ENCODE measurements at regions not wholly inside any gene's neighbourhood (a gene's known extent, or its start where the extent isn't known, plus 50 kb on each side); places are given as distances from the start of the nearest gene placed in this dataset.

DNA sequence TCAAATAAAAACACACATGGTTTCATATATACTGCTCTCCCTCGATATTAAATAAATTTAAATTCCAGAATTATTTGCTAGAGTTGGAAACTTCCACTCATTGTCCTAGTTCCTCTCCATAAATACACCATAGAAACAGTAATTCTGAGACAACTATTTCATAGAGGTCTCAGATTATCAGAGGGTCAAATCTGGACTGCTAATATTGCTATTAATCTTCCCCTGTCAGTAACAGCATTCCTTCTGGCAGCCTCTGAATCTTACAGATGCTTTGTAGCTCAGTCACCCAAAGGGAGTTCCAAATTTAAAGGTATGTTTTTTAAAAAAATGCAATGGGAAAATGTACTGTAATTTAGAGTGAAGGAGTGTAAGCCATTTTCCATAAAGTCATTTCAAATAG is 428.8 kb downstream of the PYDC2 start:
- no peak for DNase-seq (ENCODE audit: low read depth in 1 of 2, low spot score in 1 of 2)
- no peaks in the 10 kb centered on the region for H3K27me3 ChIP-seq (ENCODE audit: insufficient read depth, poor library complexity, severe bottlenecking)
- no peak overlapping the region for H3K27ac ChIP-seq (replicated peaks)
- TF ChIP-seq POLR2AphosphoS5 (IDR thresholded peaks at IDR 0.05; ENCODE audit: low read depth) (no peak), REST (IDR thresholded peaks at IDR 0.05; ENCODE audit: insufficient replicate concordance, low read depth) (no peak), SPI1 (IDR thresholded peaks at IDR 0.05; ENCODE audit: borderline replicate concordance, low read depth) (no peak), CTCF (IDR thresholded peaks at IDR 0.05; ENCODE audit: insufficient read depth, low read length) (no peak), GABPA (IDR thresholded peaks at IDR 0.05; ENCODE audit: low read depth) (no peak)
- no peak overlapping the region for H3K4me3 ChIP-seq (replicated peaks; ENCODE audit: insufficient read depth, low read length)

GRCh38 chr3:191894406-191894805 is 433.4 kb downstream of the PYDC2 start:
- TF ChIP-seq POLR2AphosphoS5 (IDR thresholded peaks at IDR 0.05; ENCODE audit: low read depth) (no peak), REST (IDR thresholded peaks at IDR 0.05; ENCODE audit: insufficient replicate concordance, low read depth) (no peak), SPI1 (IDR thresholded peaks at IDR 0.05; ENCODE audit: borderline replicate concordance, low read depth) (no peak), CTCF (IDR thresholded peaks at IDR 0.05; ENCODE audit: insufficient read depth, low read length) (no peak), GABPA (IDR thresholded peaks at IDR 0.05; ENCODE audit: low read depth) (no peak)
- H3K27me3 ChIP-seq (ENCODE audit: insufficient read depth, poor library complexity, severe bottlenecking) = no peaks in the 10 kb centered on the region
- no peak overlapping the region for H3K27ac ChIP-seq (replicated peaks)
- no peak overlapping the region for H3K4me3 ChIP-seq (replicated peaks; ENCODE audit: insufficient read depth, low read length)
- no peak for DNase-seq (ENCODE audit: low read depth in 1 of 2, low spot score in 1 of 2)

DNA sequence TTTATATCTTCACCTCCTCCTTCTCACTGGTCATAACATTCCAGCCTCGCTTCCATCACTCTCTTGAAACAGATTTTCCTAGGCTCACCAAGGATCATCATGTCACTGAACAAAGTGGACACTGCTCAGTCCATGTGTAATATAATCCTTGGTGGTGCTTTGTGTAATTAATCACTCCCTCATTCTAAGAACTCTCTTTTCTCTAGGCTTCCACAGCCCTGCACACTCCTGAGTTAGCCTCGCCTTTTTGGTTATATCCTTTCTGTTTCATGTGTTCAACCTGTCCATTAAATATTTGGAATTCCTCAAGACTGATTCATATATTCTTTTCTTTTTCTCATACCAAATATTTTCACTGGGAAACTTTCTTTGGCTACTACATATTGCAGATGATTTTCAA is 440.8 kb downstream of the PYDC2 start:
- Histone ChIP-seq H3K27me3 (ENCODE audit: insufficient read depth, poor library complexity, severe bottlenecking) (no peaks in the 10 kb centered on the region), H3K27ac (replicated peaks) (no peak overlapping the region), H3K4me3 (replicated peaks; ENCODE audit: insufficient read depth, low read length) (no peak overlapping the region)
- DNase-seq (ENCODE audit: low read depth in 1 of 2, low spot score in 1 of 2) = no peak
- TF ChIP-seq CTCF (IDR thresholded peaks at IDR 0.05; ENCODE audit: insufficient read depth, low read length) = no peak
- no peak for TF ChIP-seq REST (IDR thresholded peaks at IDR 0.05; ENCODE audit: insufficient replicate concordance, low read depth)
- TF ChIP-seq POLR2AphosphoS5 (IDR thresholded peaks at IDR 0.05; ENCODE audit: low read depth) = no peak
- no peak for TF ChIP-seq GABPA (IDR thresholded peaks at IDR 0.05; ENCODE audit: low read depth)
- no peak for TF ChIP-seq SPI1 (IDR thresholded peaks at IDR 0.05; ENCODE audit: borderline replicate concordance, low read depth)
